HEK293 (cell line): ENCODE measurements at regions not wholly inside any gene's neighbourhood (a gene's known extent, or its start where the extent isn't known, plus 50 kb on each side); places are given as distances from the start of the nearest gene placed in this dataset.

Experiments used
- PBX3 ChIP-seq: sonication (generic); formaldehyde crosslinking; IDR thresholded peaks from 2 replicates; pipeline ENCODE4 v1.8.1; 2022; ENCODE audit warnings: mild to moderate bottlenecking, moderate library complexity, missing genetic modification reagents
- ZBTB44 ChIP-seq: fragments of 450-650 bp; IDR thresholded peaks from 2 replicates; pipeline ENCODE4 v1.5.1; 2018; ENCODE audit warnings: missing biosample characterization, mild to moderate bottlenecking, missing genetic modification characterization
- ZNF792 ChIP-seq: fragments of 450-650 bp; formaldehyde crosslinking; IDR thresholded peaks from 2 replicates; pipeline ENCODE4 v1.5.1; 2016; ENCODE audit warnings: missing biosample characterization, missing genetic modification characterization
- TF ChIP-seq, protein P1 (sequence below): fragments of 450-650 bp; formaldehyde crosslinking; IDR thresholded peaks from 2 replicates; pipeline ENCODE4 v1.5.1; 2016; ENCODE audit warnings: missing biosample characterization, missing genetic modification characterization

DNA sequence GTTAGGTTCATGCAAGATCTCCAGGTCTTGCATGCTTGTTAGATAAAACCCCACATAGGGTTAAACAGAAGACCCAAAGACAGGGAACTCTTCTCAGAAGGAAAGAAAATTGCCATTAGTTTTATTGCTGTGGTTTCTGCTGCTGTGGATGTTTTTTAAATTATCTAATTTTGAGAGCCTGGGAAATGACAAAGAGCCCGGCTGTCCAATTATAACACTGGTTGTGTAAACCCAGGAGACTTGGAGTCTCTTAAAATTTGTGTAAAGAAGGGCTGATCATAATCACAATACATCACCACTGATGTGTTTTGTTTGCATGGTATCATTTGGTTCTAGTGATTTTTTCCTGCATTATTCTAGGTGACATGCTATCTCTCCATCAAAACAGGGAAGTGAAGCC, 246.5 kb upstream of the MYO3A start:
- no peak for TF ChIP-seq ZBTB44 (tag by site-specific recombination)
- TF ChIP-seq ZNF792, result no peak
- TF ChIP-seq PBX3 (CRISPR knock-in tag), result no peak
- TF ChIP-seq, protein P1, sequence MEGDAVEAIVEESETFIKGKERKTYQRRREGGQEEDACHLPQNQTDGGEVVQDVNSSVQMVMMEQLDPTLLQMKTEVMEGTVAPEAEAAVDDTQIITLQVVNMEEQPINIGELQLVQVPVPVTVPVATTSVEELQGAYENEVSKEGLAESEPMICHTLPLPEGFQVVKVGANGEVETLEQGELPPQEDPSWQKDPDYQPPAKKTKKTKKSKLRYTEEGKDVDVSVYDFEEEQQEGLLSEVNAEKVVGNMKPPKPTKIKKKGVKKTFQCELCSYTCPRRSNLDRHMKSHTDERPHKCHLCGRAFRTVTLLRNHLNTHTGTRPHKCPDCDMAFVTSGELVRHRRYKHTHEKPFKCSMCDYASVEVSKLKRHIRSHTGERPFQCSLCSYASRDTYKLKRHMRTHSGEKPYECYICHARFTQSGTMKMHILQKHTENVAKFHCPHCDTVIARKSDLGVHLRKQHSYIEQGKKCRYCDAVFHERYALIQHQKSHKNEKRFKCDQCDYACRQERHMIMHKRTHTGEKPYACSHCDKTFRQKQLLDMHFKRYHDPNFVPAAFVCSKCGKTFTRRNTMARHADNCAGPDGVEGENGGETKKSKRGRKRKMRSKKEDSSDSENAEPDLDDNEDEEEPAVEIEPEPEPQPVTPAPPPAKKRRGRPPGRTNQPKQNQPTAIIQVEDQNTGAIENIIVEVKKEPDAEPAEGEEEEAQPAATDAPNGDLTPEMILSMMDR, result no peak
